HG03571 (cell line): ENCODE measurements at regions not wholly inside any gene's neighbourhood (a gene's known extent, or its start where the extent isn't known, plus 50 kb on each side); places are given as distances from the start of the nearest gene placed in this dataset.

Experiments used
- ATAC-seq: cut with Tn5 transposase; IDR thresholded peaks from one replicate; pipeline ENCODE4 v1.9.1; 2021; ENCODE audit not compliant: unreplicated experiment

GRCh38 chr4:74674750-74675149 is 119.6 kb downstream of the BTC start:
- no peak for ATAC-seq

GRCh38 chr4:74675673-74676279 is 118.5 kb downstream of the BTC start:
- no peak for ATAC-seq

GRCh38 chr4:74682567-74683359 is 111.6 kb downstream of the BTC start:
- no peak for ATAC-seq

GRCh38 chr4:74692972-74693371 is 101.4 kb downstream of the BTC start:
- ATAC-seq, result no peak
